GM19468 (cell line): ENCODE measurements at regions not wholly inside any gene's neighbourhood (a gene's known extent, or its start where the extent isn't known, plus 50 kb on each side); places are given as distances from the start of the nearest gene placed in this dataset.

Experiments
- ATAC-seq: cut with Tn5 transposase; IDR thresholded peaks from one replicate; pipeline ENCODE4 v1.9.1; 2021; ENCODE audit warnings: mild to moderate bottlenecking, moderate library complexity, moderate number of reproducible peaks; ENCODE audit not compliant: unreplicated experiment; ENCODE audit errors: extremely low read depth

DNA sequence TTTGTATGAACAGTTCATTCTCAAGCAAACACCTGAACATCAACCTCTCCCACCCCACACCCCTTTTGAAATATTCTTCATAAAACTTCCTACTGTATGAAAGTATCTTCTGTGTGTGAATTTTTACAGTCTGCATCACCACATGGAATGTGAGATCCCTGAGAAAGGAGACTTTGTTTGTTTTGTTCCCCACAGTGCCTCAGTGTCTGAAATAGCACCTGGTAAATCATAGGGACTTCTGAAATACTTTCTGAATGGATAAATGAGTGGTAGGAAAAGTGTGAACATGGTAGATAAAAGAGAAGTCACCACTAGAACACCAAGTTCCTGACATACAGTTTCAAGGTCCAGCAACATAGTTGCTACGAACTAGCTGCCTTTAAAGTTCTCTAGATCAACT, 1071.2 kb downstream of the EFNB2 start:
- no peak for ATAC-seq

GRCh38 chr13:105463011-105463501, 1072.4 kb downstream of the EFNB2 start:
- no peak for ATAC-seq

DNA sequence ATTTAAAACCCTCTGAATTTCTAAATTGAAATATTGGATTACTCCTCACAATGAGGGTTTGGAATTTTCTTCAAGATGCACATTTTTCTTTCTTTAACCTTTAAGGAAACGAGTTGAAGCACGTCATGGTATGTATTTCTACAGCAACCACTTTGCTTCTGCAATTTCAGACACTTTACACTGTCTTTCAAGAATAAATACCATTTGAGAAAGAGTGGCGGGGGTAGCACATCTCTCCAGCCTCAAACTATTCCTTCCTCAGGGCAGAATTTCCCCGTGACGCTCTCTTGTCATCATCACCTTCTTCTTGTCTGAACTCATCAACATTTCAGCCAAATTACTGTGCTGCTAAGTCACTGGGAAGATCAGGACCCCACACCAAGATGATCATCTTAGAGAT, 1073.4 kb downstream of the EFNB2 start:
- no peak for ATAC-seq

DNA sequence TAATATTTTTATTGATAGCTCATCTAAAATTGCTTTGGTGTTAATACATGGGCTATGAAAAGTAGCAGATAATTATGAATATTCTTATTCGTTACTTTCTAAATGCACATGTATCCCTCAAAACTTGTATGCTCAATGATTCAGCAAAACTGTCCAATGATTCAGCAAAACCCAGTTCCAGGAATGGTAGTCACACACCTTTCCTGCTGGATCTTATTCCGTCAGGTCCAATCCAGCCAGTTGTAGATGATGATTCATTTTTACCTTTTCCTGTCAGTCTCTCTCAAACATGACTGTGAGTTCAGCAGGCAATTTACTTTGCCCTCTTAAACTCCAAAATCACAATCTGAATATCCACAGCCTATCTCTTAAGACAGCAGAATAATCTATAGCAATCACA, 1082.6 kb downstream of the EFNB2 start:
- no peak for ATAC-seq

GRCh38 chr13:105450784-105451183, 1084.7 kb downstream of the EFNB2 start:
- no peak for ATAC-seq

GRCh38 chr13:105448811-105449210, 1086.7 kb downstream of the EFNB2 start:
- ATAC-seq = no peak

DNA sequence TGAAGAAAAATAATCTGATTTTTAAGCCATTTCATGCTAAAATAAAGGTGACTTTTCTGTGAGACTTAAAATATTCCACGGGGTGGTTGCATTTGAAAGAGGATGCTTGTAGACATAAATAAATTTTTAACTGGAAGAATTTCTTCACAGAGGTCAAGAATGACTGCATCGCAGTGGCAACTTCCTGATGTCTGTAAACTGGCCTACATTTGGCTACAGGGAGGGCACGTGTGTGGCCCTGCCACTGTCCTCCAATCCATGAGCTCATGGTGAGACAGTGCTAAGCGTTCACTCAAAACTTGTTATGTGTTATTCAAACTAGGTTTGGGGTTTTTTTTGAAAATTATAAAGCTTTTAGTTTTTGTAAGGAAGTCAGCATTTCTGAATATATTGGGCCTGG, 1089.3 kb downstream of the EFNB2 start:
- ATAC-seq = no peak

DNA sequence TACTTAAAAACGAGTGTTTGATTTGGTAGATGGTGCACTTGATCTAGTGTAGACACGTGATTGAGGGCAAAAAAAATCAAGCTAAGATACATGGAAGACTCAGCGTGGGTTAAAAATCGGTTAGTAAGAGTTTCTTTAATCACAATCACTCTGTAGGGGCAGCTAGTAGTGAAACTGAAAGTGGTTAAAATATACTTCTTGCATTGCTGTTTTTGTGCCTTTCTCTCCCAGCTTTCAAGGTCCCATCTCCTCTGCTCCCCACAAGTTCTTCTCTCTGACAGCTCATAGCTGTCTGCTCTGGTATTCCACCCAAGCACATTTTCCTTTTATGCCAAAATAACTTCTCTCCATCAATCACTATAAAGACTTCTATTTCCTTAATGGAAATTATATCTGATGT, 1089.7 kb downstream of the EFNB2 start:
- ATAC-seq = no peak

DNA sequence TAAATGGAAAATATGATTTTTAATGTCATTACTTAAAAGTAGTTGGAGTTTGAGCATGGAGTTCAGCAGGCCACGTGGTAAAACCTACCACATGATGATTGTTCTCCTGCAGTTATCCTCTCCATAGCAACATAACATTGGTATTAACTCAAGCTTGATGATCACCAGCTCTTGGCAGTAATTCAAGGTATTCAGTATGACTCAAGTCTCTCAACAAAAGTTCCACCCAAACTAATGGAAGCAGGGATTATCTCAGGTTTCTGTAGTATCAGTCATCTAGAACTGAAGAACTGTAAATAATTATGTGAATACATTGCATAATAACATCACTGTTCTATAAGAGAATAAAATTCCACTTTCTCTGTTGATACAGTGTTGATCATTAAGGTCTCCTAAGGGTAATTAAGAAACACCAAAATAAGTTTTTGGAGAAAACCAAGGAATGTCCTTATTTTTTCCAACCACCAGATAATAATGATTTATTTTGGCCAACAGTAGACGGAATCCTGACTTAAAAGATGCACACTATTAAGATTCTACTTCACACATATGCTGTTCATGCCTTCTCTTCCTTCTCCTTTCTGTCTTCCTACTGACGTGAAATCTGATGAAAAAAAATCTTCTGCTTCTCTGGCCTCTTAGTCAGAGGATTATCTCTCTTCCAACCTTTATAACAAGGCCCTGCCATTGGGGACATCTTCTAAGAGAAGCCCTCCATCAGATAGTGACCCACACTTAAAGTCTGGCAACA, 1092.3 kb downstream of the EFNB2 start:
- no peak for ATAC-seq

GRCh38 chr13:105442040-105442439, 1093.4 kb downstream of the EFNB2 start:
- ATAC-seq = no peak

DNA sequence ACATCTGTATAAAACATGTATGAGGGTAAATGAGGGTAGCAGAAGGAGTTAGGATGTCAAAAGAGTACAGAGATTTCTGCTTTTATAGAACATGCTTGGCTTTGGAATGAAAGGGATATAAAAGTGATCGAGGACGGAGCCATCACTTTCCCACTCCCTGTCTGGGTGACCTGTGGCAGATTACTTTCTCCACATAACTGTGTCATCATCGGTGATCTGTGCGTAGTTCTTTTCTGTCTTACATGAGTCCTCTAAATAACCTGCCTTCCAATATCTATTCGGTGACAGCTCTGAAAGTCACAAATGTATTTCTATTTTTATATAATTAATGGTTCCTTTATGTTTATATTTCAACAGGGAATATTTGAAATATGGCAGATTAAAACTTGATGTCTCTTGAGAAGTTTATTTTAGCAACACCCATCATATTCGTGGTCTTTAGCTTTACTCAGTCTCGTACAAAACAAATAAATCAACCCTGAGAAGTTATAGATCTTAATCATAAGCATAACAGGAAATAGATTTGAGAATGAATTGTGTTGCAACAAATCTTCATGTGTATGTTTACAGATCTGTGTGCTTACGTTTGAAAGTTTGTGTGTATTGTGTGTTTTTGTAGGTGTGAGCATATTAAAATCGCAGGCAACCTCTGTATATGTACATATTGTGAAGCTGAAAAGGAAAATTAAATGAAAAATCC, 1094.3 kb downstream of the EFNB2 start:
- ATAC-seq = no peak

DNA sequence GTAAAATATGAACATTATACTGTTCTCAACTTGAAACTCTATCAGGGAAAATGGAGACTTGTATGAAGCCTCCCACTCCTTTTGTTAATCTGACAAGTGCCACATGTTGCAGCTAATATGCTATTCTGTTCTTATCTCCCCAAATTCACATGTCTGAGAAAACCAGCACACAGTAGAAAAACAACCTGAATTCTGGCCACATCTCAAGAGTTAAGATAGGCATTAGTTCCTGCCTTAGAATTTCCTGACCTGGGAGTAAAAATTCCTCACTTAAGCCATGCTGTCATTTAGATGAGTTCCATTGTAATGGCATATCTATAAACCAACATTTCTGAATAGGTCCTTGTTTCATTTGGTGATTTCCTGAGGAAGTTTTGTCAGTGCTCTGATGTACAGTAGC, 1098.5 kb downstream of the EFNB2 start:
- ATAC-seq = no peak

DNA sequence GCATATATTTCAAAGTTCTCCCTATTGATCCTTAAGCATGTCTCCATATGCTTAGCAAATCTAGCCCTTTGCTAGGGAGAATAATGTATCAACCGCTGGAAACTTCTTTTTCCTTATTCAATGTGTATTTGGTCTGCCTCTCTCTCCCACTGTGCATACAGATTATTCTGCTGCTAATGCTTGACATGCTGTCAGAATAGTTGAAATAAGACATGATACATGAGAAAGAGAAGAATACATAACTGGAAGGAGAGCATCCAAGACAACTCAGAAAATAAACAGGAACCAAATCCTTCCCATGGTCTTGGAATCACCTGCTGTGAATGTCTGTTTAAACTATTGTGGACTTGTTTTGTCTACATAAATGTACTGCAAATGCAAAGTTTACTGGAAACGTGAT, 1103.0 kb downstream of the EFNB2 start:
- ATAC-seq = no peak

DNA sequence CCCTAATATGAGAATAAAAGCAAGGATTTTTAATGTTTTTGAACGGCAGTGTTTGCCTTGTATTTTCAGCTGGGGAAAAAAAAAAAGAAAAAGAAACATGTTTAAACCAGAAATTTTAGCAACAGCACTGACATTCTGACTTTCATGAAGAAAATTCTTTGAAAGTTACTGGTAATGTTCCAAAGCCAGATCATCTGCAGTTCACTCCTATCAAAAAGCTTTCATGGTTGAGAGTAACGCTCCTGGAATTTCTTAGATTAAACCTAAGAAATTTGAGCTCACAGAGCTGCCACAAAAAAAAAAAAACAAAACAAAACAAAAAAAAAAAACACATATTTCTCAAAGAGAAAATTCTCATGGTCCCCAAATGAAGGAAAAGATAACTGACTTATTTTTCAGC, 1106.7 kb downstream of the EFNB2 start:
- ATAC-seq = no peak

DNA sequence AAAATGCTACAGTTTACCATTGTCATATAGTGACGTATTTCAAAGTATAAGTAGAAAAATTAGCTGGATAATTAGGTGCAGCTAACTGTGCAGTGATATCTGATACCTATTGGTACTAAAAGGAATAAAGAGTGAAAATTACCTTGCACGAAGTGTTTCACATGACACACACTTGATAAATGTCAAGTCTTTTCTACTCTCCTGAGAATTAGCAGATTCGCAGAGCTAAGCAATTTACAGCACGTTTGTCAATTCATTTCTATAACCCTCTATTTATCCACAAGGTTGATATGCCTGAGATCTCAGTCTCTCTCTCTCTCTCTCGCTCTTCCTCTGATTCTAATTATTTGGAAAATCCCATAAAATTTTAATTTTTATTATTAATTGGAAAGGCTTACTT, 1109.0 kb downstream of the EFNB2 start:
- ATAC-seq = no peak

- ATAC-seq = no peak
These were observed 1120.8 kb downstream of the EFNB2 start for GRCh38 chr13:105414639-105415038.

DNA sequence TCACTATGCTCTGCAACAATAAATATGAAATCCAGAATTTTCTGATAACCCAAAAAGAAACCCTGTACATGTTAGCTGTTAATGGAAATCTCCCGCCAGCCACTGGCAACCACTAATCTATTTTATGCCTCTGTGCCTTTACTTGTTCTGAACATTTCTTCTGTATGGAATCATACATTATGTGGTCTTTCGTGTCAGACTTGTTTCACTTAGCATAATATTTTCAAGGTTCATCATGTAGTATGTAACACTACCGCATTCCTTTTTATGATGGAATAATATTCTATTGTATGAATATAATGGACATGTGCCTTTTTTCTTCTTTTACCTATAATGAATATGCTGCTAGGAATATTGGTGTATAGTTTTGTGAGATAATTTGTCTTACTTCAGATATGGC, 1123.3 kb downstream of the EFNB2 start:
- ATAC-seq = no peak

DNA sequence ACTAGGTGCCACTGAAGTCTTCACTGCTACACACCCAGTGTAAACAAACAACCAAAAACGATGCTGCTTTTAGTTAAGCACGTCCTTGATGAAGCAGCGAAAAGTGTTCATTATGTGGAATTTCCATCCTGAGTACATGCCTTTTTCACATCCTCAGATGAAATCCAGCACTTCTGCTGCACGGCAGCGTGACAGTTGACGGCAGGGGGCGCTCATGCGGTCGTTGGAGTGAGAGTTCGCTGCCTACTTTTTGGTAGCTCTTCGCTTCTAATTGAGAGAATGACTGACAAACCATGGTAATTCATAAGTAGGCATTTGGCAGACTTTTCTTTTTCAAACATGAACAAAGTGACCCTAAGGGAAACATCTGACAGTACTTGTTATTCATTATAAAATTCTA, 1124.9 kb downstream of the EFNB2 start:
- no peak for ATAC-seq

DNA sequence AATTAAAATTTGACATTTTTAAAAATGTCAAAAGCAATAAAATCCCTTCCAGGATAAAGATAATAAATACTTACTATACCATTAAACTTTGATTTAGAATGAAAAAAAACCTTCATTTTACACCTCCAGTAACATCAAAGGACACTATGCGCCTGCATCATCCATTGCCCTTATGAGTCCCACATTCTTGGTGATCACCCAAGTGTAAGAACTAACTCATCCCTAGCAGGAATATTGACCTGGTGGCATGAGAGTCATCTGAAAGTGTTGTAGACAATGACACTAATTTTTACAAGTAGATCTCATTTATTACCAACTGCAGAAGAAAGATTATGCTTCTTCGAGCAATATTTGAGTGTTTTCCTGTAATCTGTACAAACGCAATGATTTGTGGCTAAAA, 1128.9 kb downstream of the EFNB2 start:
- no peak for ATAC-seq

GRCh38 chr13:105403086-105403485, 1132.4 kb downstream of the EFNB2 start:
- ATAC-seq = no peak

DNA sequence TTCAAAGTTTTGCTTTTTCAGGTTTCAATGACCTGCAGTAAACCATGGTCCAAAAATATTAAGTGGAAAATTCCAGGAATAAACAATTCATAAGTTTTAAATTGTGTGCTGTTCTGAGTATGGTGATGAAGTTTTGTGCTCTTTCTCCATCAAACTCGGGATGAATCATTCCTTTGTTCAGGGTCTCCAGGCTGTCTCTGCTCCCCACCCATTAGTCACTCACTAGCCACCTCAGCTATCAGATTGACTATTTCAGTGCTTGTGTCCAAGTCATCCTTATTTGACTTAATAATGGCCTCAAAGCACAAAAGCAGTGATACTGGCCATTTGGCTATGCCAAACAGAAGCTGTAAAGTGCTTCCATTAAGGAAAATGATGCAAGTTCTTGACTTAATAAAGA, 1140.4 kb downstream of the EFNB2 start:
- ATAC-seq = no peak

GRCh38 chr13:105389373-105389772, 1146.1 kb downstream of the EFNB2 start:
- no peak for ATAC-seq
